Karpas-422 (cell line): ENCODE measurements at regions not wholly inside any gene's neighbourhood (a gene's known extent, or its start where the extent isn't known, plus 50 kb on each side); places are given as distances from the start of the nearest gene placed in this dataset.
"Not testable (repeated sequence)": the region's sequence is repeated elsewhere in the genome, so short reads cannot be mapped to it uniquely, and the experiment has no call there.

Experiments
- DNase-seq: peaks from one replicate; pipeline ENCODE4 v3.0.0-alpha.2; 2015
- H2AFZ ChIP-seq: fragments of 200-600 bp; sonication (generic); 2 replicates; pipeline ENCODE4 v1.6.1; 2014; ENCODE audit warnings: antibody characterized with exemption, low read length, mixed read lengths
- H3K27ac ChIP-seq: fragments of 200-600 bp; sonication (generic); 2 replicates; pipeline ENCODE4 v1.5.1; 2014; ENCODE audit warnings: mild to moderate bottlenecking, low read length, moderate library complexity
- H3K27me3 ChIP-seq: fragments of 200-600 bp; sonication (generic); 2 replicates; pipeline ENCODE4 v1.6.1; 2014; ENCODE audit warnings: low read length, mixed read lengths
- H3K36me3 ChIP-seq: fragments of 200-600 bp; sonication (generic); 2 replicates; pipeline ENCODE4 v1.6.1; 2014; ENCODE audit warnings: low read length, mixed read lengths; ENCODE audit not compliant: insufficient read depth
- H3K4me1 ChIP-seq: fragments of 200-600 bp; sonication (generic); 2 replicates; pipeline ENCODE4 v1.6.1; 2014; ENCODE audit warnings: mild to moderate bottlenecking, low read length, mixed read lengths
- H3K4me2 ChIP-seq: fragments of 200-600 bp; sonication (generic); 2 replicates; pipeline ENCODE4 v1.6.1; 2014; ENCODE audit warnings: low read length, low read depth, mild to moderate bottlenecking; ENCODE audit not compliant: poor library complexity, severe bottlenecking
- H3K4me3 ChIP-seq: fragments of 200-600 bp; sonication (generic); 2 replicates; pipeline ENCODE4 v1.5.1; 2014; ENCODE audit warnings: mild to moderate bottlenecking, antibody characterized with exemption, low read length, mixed read lengths
- H3K79me2 ChIP-seq: fragments of 200-600 bp; sonication (generic); 2 replicates; pipeline ENCODE4 v1.6.1; 2014; ENCODE audit warnings: mild to moderate bottlenecking, low read length, mixed read lengths
- H3K9ac ChIP-seq: fragments of 200-600 bp; sonication (generic); 2 replicates; pipeline ENCODE4 v1.6.0; 2014; ENCODE audit warnings: low read length
- H3K9me2 ChIP-seq: fragments of 200-600 bp; sonication (generic), shearing (Covaris generic); replicated peaks from 2 replicates; pipeline ENCODE4 v1.6.0; 2014; ENCODE audit warnings: mild to moderate bottlenecking, low read length, moderate library complexity; ENCODE audit not compliant: insufficient read depth
- H3K9me3 ChIP-seq: fragments of 300-700, 200-600 bp; sonication (generic); 2 replicates; pipeline ENCODE4 v1.6.1; 2014; ENCODE audit warnings: low read length, mixed read lengths
- H4K20me1 ChIP-seq: fragments of 200-600 bp; sonication (generic); 2 replicates; pipeline ENCODE4 v1.6.1; 2014; ENCODE audit warnings: mild to moderate bottlenecking, antibody characterized with exemption, low read length, low read depth; ENCODE audit not compliant: insufficient read depth

- Histone ChIP-seq H3K27me3 (no peaks in the 10 kb centered on the region), H3K4me1 (peaks cover 9% of the 10 kb centered on the region; the same call in 1 of the 2 replicates), H3K9me2 (no peaks in the 10 kb centered on the region), H3K4me3 (no peak overlapping the region), H4K20me1 (no peaks in the 10 kb centered on the region), H2AFZ (no peak overlapping the region), H3K79me2 (no peaks in the 10 kb centered on the region), H3K36me3 (no peaks in the 10 kb centered on the region), H3K9me3 (no peaks in the 10 kb centered on the region), H3K9ac (no peak overlapping the region), H3K4me2 (no peak overlapping the region), H3K27ac (no peak overlapping the region)
- no peak for DNase-seq
Measured at GRCh38 chr9:38246833-38247232, 145.7 kb upstream of the ALDH1B1 start.

- H3K4me3 ChIP-seq = no peak overlapping the region
- H3K4me2 ChIP-seq = no peak overlapping the region
- no peak for DNase-seq
Measured at GRCh38 chr9:38244971-38245370, 147.5 kb upstream of the ALDH1B1 start.

GRCh38 chr9:38243993-38244392, 148.5 kb upstream of the ALDH1B1 start:
- no peak overlapping the region for H3K4me3 ChIP-seq
- no peak overlapping the region for H3K27ac ChIP-seq
- no peak overlapping the region for H3K4me2 ChIP-seq
- no peaks in the 10 kb centered on the region for H3K27me3 ChIP-seq
- DNase-seq = no peak
- no peaks in the 10 kb centered on the region for H4K20me1 ChIP-seq
- no peaks in the 10 kb centered on the region for H3K36me3 ChIP-seq
- H2AFZ ChIP-seq = no peak overlapping the region
- H3K79me2 ChIP-seq = no peaks in the 10 kb centered on the region
- no peaks in the 10 kb centered on the region for H3K9me2 ChIP-seq
- no peaks in the 10 kb centered on the region for H3K9me3 ChIP-seq
- peaks cover 9% of the 10 kb centered on the region; the same call in 1 of the 2 replicates for H3K4me1 ChIP-seq
- no peak overlapping the region for H3K9ac ChIP-seq

More at GRCh38 chr9:38244971-38245370, 147.5 kb upstream of the ALDH1B1 start:
- Histone ChIP-seq H3K4me1 (peaks cover 9% of the 10 kb centered on the region; the same call in 1 of the 2 replicates), H2AFZ (no peak overlapping the region), H3K9ac (no peak overlapping the region), H3K9me2 (no peaks in the 10 kb centered on the region), H3K36me3 (no peaks in the 10 kb centered on the region), H3K27ac (no peak overlapping the region), H3K79me2 (no peaks in the 10 kb centered on the region), H3K27me3 (no peaks in the 10 kb centered on the region), H3K9me3 (no peaks in the 10 kb centered on the region), H4K20me1 (no peaks in the 10 kb centered on the region)

GRCh38 chr9:38242151-38242550, 150.4 kb upstream of the ALDH1B1 start:
- not testable (repeated sequence) for H3K27me3 ChIP-seq, H4K20me1 ChIP-seq, H3K36me3 ChIP-seq, H3K4me3 ChIP-seq, H3K4me1 ChIP-seq, H3K4me2 ChIP-seq, DNase-seq, H3K27ac ChIP-seq, H2AFZ ChIP-seq, H3K9me2 ChIP-seq, H3K9me3 ChIP-seq, H3K9ac ChIP-seq, H3K79me2 ChIP-seq

- H3K27me3 ChIP-seq = no peaks in the 10 kb centered on the region
- H3K27ac ChIP-seq = no peak overlapping the region
- no peaks in the 10 kb centered on the region for H3K9me2 ChIP-seq
- H4K20me1 ChIP-seq = no peaks in the 10 kb centered on the region
- H3K4me1 ChIP-seq = no peaks in the 10 kb centered on the region
- H3K9me3 ChIP-seq = no peaks in the 10 kb centered on the region
- no peaks in the 10 kb centered on the region for H3K36me3 ChIP-seq
- H2AFZ ChIP-seq = no peak overlapping the region
- no peak overlapping the region for H3K9ac ChIP-seq
- H3K79me2 ChIP-seq = no peaks in the 10 kb centered on the region
- no peak overlapping the region for H3K4me2 ChIP-seq
- H3K4me3 ChIP-seq = no peak overlapping the region
- DNase-seq = no peak
Measured at GRCh38 chr9:38240051-38240450, 152.5 kb upstream of the ALDH1B1 start.

- H3K4me1 ChIP-seq = no peaks in the 10 kb centered on the region
- H3K4me2 ChIP-seq = no peak overlapping the region
- H3K9ac ChIP-seq = no peak overlapping the region
- H3K4me3 ChIP-seq = no peak overlapping the region
- no peaks in the 10 kb centered on the region for H3K36me3 ChIP-seq
- H3K9me2 ChIP-seq = no peaks in the 10 kb centered on the region
- H3K9me3 ChIP-seq = no peaks in the 10 kb centered on the region
- no peaks in the 10 kb centered on the region for H3K27me3 ChIP-seq
- H4K20me1 ChIP-seq = no peaks in the 10 kb centered on the region
- H3K79me2 ChIP-seq = no peaks in the 10 kb centered on the region
- no peak overlapping the region for H3K27ac ChIP-seq
- DNase-seq = no peak
- no peak overlapping the region for H2AFZ ChIP-seq
Measured at GRCh38 chr9:38235244-38235643, 157.3 kb upstream of the ALDH1B1 start.

- Histone ChIP-seq H3K9me2 (no peaks in the 10 kb centered on the region), H3K9ac (no peak overlapping the region), H3K27ac (no peak overlapping the region), H3K27me3 (no peaks in the 10 kb centered on the region), H2AFZ (no peak overlapping the region), H3K4me1 (no peaks in the 10 kb centered on the region), H4K20me1 (no peaks in the 10 kb centered on the region), H3K9me3 (no peaks in the 10 kb centered on the region), H3K36me3 (no peaks in the 10 kb centered on the region), H3K4me3 (no peak overlapping the region), H3K4me2 (no peak overlapping the region), H3K79me2 (no peaks in the 10 kb centered on the region)
- DNase-seq = no peak
Measured at GRCh38 chr9:38234479-38235170, 157.9 kb upstream of the ALDH1B1 start.

- Histone ChIP-seq H3K4me2 (no peak overlapping the region), H3K27me3 (no peaks in the 10 kb centered on the region), H3K9ac (no peak overlapping the region), H3K4me3 (no peak overlapping the region), H3K9me2 (no peaks in the 10 kb centered on the region), H3K27ac (no peak overlapping the region), H4K20me1 (no peaks in the 10 kb centered on the region), H2AFZ (no peak overlapping the region), H3K4me1 (peaks cover 5% of the 10 kb centered on the region; the same call in 1 of the 2 replicates), H3K79me2 (no peaks in the 10 kb centered on the region), H3K9me3 (no peaks in the 10 kb centered on the region), H3K36me3 (no peaks in the 10 kb centered on the region)
- DNase-seq = no peak
Measured at GRCh38 chr9:38233796-38234355, 158.6 kb upstream of the ALDH1B1 start.
